K562 (cell line): ENCODE measurements at regions not wholly inside any gene's neighbourhood (a gene's known extent, or its start where the extent isn't known, plus 50 kb on each side); places are given as distances from the start of the nearest gene placed in this dataset.

Experiments
- ATAC-seq: fragments of 200-7000 bp; cut with Tn5 transposase; 3 replicates; pipeline ENCODE4 v1.9.1; 2020; ENCODE audit warnings: moderate library complexity
- BruUV-seq: library from RNA; stranded (reverse); fragments of 400-500 nt; replicated peaks from 2 replicates; lab custom pipeline; 2021; lab: Mats Ljungman, UMichigan
- CTCF ChIA-PET: fragments of 300-600 bp; formaldehyde crosslinking; extraction: SDS; loops from one replicate; lab custom pipeline; 2021; ENCODE audit warnings: low intra/inter-chr PET ratio; lab: Yijun Ruan, JAX
- POLR2A ChIA-PET: fragments of 300-600, 350-650 bp; sonication (Branson Sonifier 250); formaldehyde crosslinking; extraction: SDS; loops from one replicate; lab custom pipeline; 2021; ENCODE audit warnings: antibody characterized with exemption, inconsistent platforms; lab: Yijun Ruan, JAX
- DNase-seq, 4 experiments: peaks; one replicate each; pipeline versions ENCODE4 v3.0.0 to v3.0.0-alpha.2; 2011 to 2018; ENCODE audit warnings: low spot score in 3 of 4, mixed read lengths in 3 of 4; ENCODE audit errors: extremely low read depth in 1 of 4
- FAIRE-seq: peaks from 2 replicates; lab custom pipeline; 2011; peaks lifted over from hg19 to GRCh38; lab: Jason Lieb, UNC
- H2AFZ ChIP-seq: 2 replicates; pipeline ENCODE4 v1.6.0; 2011; ENCODE audit warnings: low read depth, low read length, control low read depth, inconsistent platforms
- H3K27ac ChIP-seq: fragments of 200-600 bp; 3 replicates; pipeline ENCODE4 v1.8.0; 2011; ENCODE audit warnings: low read depth, mild to moderate bottlenecking, control low read depth, inconsistent platforms, low read length, moderate library complexity, mixed read lengths; ENCODE audit errors: extremely low read depth
- H3K27me3 ChIP-seq, 2 experiments: fragments of 300-600 bp in 1 of 2; 2 replicates in 1 of 2; 3 replicates in 1 of 2; pipeline versions ENCODE4 v1.6.0 to v1.8.0; 2011; ENCODE audit warnings: inconsistent platforms in 2 of 2, low read length in 2 of 2, mild to moderate bottlenecking in 1 of 2, mixed read lengths in 1 of 2, moderate library complexity in 1 of 2; ENCODE audit not compliant: control insufficient read depth in 2 of 2, insufficient read depth in 2 of 2
- H3K36me3 ChIP-seq: fragments of 300-600 bp; 3 replicates; pipeline ENCODE4 v1.8.0; 2011; ENCODE audit warnings: mild to moderate bottlenecking, low read length, inconsistent platforms; ENCODE audit not compliant: control insufficient read depth, insufficient read depth
- H3K4me1 ChIP-seq, 2 experiments: fragments of 200-600 bp in 1 of 2; replicated peaks in 1 of 2; 2 replicates in 1 of 2; 3 replicates in 1 of 2; pipeline versions ENCODE4 v1.5.1 to v1.8.0; 2011; ENCODE audit warnings: inconsistent platforms in 2 of 2, low read length in 2 of 2, mild to moderate bottlenecking in 1 of 2, mixed read lengths in 1 of 2, moderate library complexity in 1 of 2; ENCODE audit not compliant: control insufficient read depth in 2 of 2, insufficient read depth in 2 of 2
- H3K4me2 ChIP-seq: 2 replicates; pipeline ENCODE4 v1.6.1; 2011; ENCODE audit warnings: low read length, control low read depth, inconsistent platforms, mixed read lengths; ENCODE audit not compliant: insufficient read depth
- H3K4me3 ChIP-seq: fragments of 200-600 bp; sonication (generic), shearing (Covaris generic); 2 replicates; pipeline ENCODE4 v1.5.1; 2016; ENCODE audit warnings: control low read depth, inconsistent platforms
- H3K79me2 ChIP-seq: fragments of 200-600 bp; 3 replicates; pipeline ENCODE4 v1.8.0; 2011; ENCODE audit warnings: low read length, inconsistent platforms; ENCODE audit not compliant: control insufficient read depth, insufficient read depth
- H3K9ac ChIP-seq, 2 experiments: 2 replicates each; pipeline versions ENCODE4 v1.6.0 to v1.6.1; 2011; ENCODE audit warnings: low read depth in 2 of 2, low read length in 2 of 2, control low read depth in 1 of 2, inconsistent platforms in 1 of 2, mild to moderate bottlenecking in 1 of 2, mixed read lengths in 1 of 2; ENCODE audit not compliant: insufficient read depth in 1 of 2
- H3K9me1 ChIP-seq: one replicate; pipeline ENCODE4 v1.6.0; 2011; ENCODE audit warnings: inconsistent platforms, mild to moderate bottlenecking, low read length, moderate library complexity; ENCODE audit not compliant: control insufficient read depth, insufficient read depth
- H3K9me3 ChIP-seq: replicated peaks from 2 replicates; pipeline ENCODE4 v1.5.1; 2011; ENCODE audit warnings: low read depth, low read length, inconsistent platforms; ENCODE audit not compliant: control insufficient read depth, insufficient read depth
- H4K20me1 ChIP-seq: replicated peaks from 2 replicates; pipeline ENCODE4 v1.6.1; 2011; ENCODE audit warnings: low read length, inconsistent platforms, mixed read lengths; ENCODE audit not compliant: control insufficient read depth, insufficient read depth
- DPF2 ChIP-seq: fragments of 450-650 bp; IDR thresholded peaks from 2 replicates; pipeline ENCODE4 v1.6.1; 2016
- EZH2 ChIP-seq: IDR thresholded peaks from 2 replicates; pipeline ENCODE4 v1.6.1; 2012; ENCODE audit warnings: low read depth, mild to moderate bottlenecking, inconsistent platforms, low read length, borderline replicate concordance
- FOS ChIP-seq: IDR thresholded peaks from 3 replicates; pipeline ENCODE4 v1.6.1; 2011; ENCODE audit not compliant: insufficient read length; ENCODE audit errors: extremely low read depth
- LARP7 ChIP-seq: fragments of 450-650 bp; IDR thresholded peaks from 2 replicates; pipeline ENCODE4 v1.6.1; 2016
- PHB ChIP-seq: fragments of 250-450 bp; sonication (Bioruptor Pico); IDR thresholded peaks from 2 replicates; pipeline ENCODE4 v1.5.0; 2021
- PHF8 ChIP-seq: fragments of 200-600 bp; sonication (generic); IDR thresholded peaks from 2 replicates; pipeline ENCODE4 v1.6.1; 2012; ENCODE audit warnings: mixed run types, mild to moderate bottlenecking, inconsistent platforms, low read length, moderate library complexity, borderline replicate concordance
- POLR2AphosphoS5 ChIP-seq: IDR thresholded peaks from 2 replicates; pipeline ENCODE4 v1.6.1; 2011; ENCODE audit warnings: mild to moderate bottlenecking, low read depth, low read length, moderate library complexity; ENCODE audit not compliant: control insufficient read depth, insufficient read depth
- POLR3G ChIP-seq: IDR thresholded peaks from 2 replicates; pipeline ENCODE4 v1.6.1; 2011; ENCODE audit not compliant: insufficient read length, insufficient replicate concordance; ENCODE audit errors: extremely low read depth
- RBBP5 ChIP-seq: fragments of 200-600 bp; sonication (generic); IDR thresholded peaks from 2 replicates; pipeline ENCODE4 v1.6.1; 2012; ENCODE audit warnings: borderline replicate concordance, mild to moderate bottlenecking, low read length, control low read depth, inconsistent platforms; ENCODE audit not compliant: insufficient read depth, poor library complexity, severe bottlenecking
- SMAD1 ChIP-seq: fragments of 150-350 bp; IDR thresholded peaks from 2 replicates; pipeline ENCODE4 v1.6.1; 2014; ENCODE audit warnings: low read length, low read depth; ENCODE audit not compliant: partially characterized antibody
- SREBF1 ChIP-seq: fragments of 150-350 bp; IDR thresholded peaks from 2 replicates; pipeline ENCODE4 v1.6.1; 2014; ENCODE audit warnings: antibody characterized with exemption, low read depth, low read length, borderline replicate concordance
- SRSF9 ChIP-seq: fragments of 200-400 bp; formaldehyde crosslinking; IDR thresholded peaks from 2 replicates; pipeline ENCODE4 v1.6.1; 2017; ENCODE audit warnings: low read depth, low read length, borderline replicate concordance
- WHSC1 ChIP-seq: IDR thresholded peaks from one replicate; pipeline ENCODE4 v1.6.1; 2012; ENCODE audit warnings: low read length, control low read depth, inconsistent platforms
- ZBTB8A ChIP-seq: fragments of 450-650 bp; IDR thresholded peaks from 2 replicates; pipeline ENCODE4 v1.6.1; 2018; ENCODE audit warnings: mild to moderate bottlenecking, moderate library complexity; ENCODE audit not compliant: partially characterized antibody
- ZNF146 ChIP-seq: IDR thresholded peaks from one replicate; pipeline ENCODE4 v1.6.1; 2018; ENCODE audit warnings: missing compliant biosample characterization; ENCODE audit not compliant: unreplicated experiment
- ZNF354B ChIP-seq: fragments of 250-450 bp; sonication (Bioruptor Pico); IDR thresholded peaks from 2 replicates; pipeline ENCODE4 v1.4.0; 2020
- WGBS: fragments of 100-300 bp; shearing (Covaris generic); methylation state at CpG from one replicate; pipeline ENCODE4 v1.1.6; 2016; ENCODE audit warnings: low coverage, mixed read lengths; ENCODE audit not compliant: insufficient coverage; ENCODE audit errors: missing lambda C conversion rate; 5-methylcytosine and 5-hydroxymethylcytosine counted together
- in situ Hi-C: fragments of 300-500 bp; cut with MboI; formaldehyde crosslinking; loops from 4 replicates; pipeline ENCODE4 v1.15.0; 2018; ENCODE audit warnings: inconsistent platforms, mixed read lengths
- intact Hi-C: fragments of 100-400 bp; cut with micrococcal nuclease; formaldehyde crosslinking; loops from 2 replicates; pipeline ENCODE4 v1.14.2; 2022
- TF ChIP-seq, protein P1 (sequence below): sonication (generic); formaldehyde crosslinking; IDR thresholded peaks from 2 replicates; pipeline ENCODE4 v1.8.0; 2022; ENCODE audit warnings: mild to moderate bottlenecking, missing genetic modification reagents
- TF ChIP-seq, protein P2 (sequence below): sonication (generic); IDR thresholded peaks from 2 replicates; pipeline ENCODE4 v1.6.1; 2016
- TF ChIP-seq, protein P3 (sequence below): sonication (generic); formaldehyde crosslinking; IDR thresholded peaks from 2 replicates; pipeline ENCODE4 v1.8.0; 2022; ENCODE audit warnings: mild to moderate bottlenecking, low read depth, missing genetic modification reagents

DNA sequence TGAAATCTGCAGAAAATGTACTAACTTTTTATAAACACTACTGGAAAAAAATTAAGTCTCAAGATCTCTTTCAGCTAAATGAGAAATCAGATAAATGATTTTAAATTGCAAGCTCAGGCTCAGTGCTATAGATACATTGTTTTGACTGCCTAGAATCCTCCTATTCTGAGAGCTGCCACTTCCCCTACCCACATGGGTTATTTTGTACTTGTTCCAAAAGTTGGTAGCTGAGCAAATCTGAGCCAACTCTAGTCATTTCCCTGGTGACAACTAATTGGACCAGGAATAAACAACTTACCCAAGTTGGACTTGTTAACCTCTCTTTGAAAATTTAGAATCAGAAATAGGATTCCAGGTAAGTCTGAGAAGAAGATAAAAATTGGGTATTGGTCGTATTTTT lies 202.1 kb downstream of the MBL2 start (continued):
- no peak for TF ChIP-seq ZNF146 (CRISPR knock-in tag)

DNA sequence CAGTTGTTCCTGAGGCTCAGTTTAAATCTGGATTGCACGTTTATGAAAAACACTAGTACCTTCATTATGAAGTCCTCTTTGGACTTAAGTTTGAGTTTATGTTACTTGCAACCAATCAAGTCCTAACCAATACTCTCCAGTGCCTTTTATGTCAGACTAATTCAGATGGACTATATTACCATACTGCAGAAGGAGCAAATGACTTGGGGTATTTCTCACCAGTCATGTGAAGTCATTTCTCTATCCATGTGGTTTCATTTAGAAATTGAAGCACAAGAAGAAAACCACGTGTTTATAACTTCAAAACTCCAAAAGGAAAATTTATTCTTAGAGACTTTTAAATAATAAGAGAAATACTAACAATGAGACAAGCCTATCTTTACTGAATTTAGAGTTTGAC lies 201.6 kb downstream of the MBL2 start:
- H3K36me3 ChIP-seq: no peaks in the 10 kb centered on the region
- no peak overlapping the region for H3K27ac ChIP-seq
- CTCF ChIA-PET: no interaction called here
- in situ Hi-C loops: no loop called here
- no peaks in the 10 kb centered on the region for H3K9me1 ChIP-seq
- DNase-seq (no peak), ATAC-seq (no peak), FAIRE-seq (no peak)
- H3K4me3 ChIP-seq: no peak overlapping the region
- TF ChIP-seq, protein P1, sequence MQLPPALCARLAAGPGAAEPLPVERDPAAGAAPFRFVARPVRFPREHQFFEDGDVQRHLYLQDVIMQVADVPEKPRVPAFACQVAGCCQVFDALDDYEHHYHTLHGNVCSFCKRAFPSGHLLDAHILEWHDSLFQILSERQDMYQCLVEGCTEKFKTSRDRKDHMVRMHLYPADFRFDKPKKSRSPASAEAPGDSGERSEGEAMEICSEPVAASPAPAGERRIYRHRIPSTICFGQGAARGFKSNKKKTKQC: no peak
- TF ChIP-seq, protein P2, sequence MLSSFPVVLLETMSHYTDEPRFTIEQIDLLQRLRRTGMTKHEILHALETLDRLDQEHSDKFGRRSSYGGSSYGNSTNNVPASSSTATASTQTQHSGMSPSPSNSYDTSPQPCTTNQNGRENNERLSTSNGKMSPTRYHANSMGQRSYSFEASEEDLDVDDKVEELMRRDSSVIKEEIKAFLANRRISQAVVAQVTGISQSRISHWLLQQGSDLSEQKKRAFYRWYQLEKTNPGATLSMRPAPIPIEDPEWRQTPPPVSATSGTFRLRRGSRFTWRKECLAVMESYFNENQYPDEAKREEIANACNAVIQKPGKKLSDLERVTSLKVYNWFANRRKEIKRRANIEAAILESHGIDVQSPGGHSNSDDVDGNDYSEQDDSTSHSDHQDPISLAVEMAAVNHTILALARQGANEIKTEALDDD: no peak
- TF ChIP-seq ZBTB8A: no peak
- TF ChIP-seq LARP7: no peak
- no peak for TF ChIP-seq ZNF354B
- TF ChIP-seq EZH2: no peak
- no peak for TF ChIP-seq SREBF1
- TF ChIP-seq FOS: no peak
- TF ChIP-seq, protein P3, sequence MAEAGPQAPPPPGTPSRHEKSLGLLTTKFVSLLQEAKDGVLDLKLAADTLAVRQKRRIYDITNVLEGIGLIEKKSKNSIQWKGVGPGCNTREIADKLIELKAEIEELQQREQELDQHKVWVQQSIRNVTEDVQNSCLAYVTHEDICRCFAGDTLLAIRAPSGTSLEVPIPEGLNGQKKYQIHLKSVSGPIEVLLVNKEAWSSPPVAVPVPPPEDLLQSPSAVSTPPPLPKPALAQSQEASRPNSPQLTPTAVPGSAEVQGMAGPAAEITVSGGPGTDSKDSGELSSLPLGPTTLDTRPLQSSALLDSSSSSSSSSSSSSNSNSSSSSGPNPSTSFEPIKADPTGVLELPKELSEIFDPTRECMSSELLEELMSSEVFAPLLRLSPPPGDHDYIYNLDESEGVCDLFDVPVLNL (CRISPR knock-in tag): no peak
- TF ChIP-seq SMAD1: no peak
- no peak for TF ChIP-seq WHSC1
- TF ChIP-seq RBBP5: no peak
- no peak for TF ChIP-seq POLR3G
- TF ChIP-seq POLR2AphosphoS5: no peak
- no peak for TF ChIP-seq DPF2
- TF ChIP-seq PHB (CRISPR knock-in tag): no peak
- no peak for TF ChIP-seq PHF8
- TF ChIP-seq SRSF9: no peak
- WGBS: 0% methylated on average over 2 of the region's 2 CpGs
- no peaks in the 10 kb centered on the region; the same call in 1 of the 2 replicates for H3K9me3 ChIP-seq
- intact Hi-C loops: no loop called here
- no peak overlapping the region for H3K9ac ChIP-seq
- POLR2A ChIA-PET: no interaction called here
- no peaks in the 10 kb centered on the region for H4K20me1 ChIP-seq
- no peaks in the 10 kb centered on the region for H3K4me1 ChIP-seq
- no peak overlapping the region for H3K4me2 ChIP-seq
- no peaks in the 10 kb centered on the region for H3K79me2 ChIP-seq
- no TSS peak for BruUV-seq
- H2AFZ ChIP-seq: no peak overlapping the region
- H3K27me3 ChIP-seq: no peaks in the 10 kb centered on the region
